Neural cell (in vitro differentiated cells): ENCODE measurements at regions not wholly inside any gene's neighbourhood (a gene's known extent, or its start where the extent isn't known, plus 50 kb on each side); places are given as distances from the start of the nearest gene placed in this dataset.

ENCODE experiments used
- H2AFZ ChIP-seq: fragments of 200-600, 300-800 bp; sonication (generic), shearing (Covaris generic); 2 replicates; pipeline ENCODE4 v1.6.0; 2014; ENCODE audit warnings: low read depth, mild to moderate bottlenecking, antibody characterized with exemption, low read length, moderate library complexity
- H3F3A ChIP-seq: fragments of 200-600 bp; shearing (Covaris generic); 2 replicates; pipeline ENCODE4 v1.6.1; 2016; ENCODE audit warnings: mild to moderate bottlenecking, moderate library complexity, mixed read lengths, antibody characterized with exemption, low read length; ENCODE audit not compliant: insufficient read depth, poor library complexity, severe bottlenecking
- H3K27ac ChIP-seq: fragments of 200-600, 300-800 bp; sonication (generic), shearing (Covaris generic); 2 replicates; pipeline ENCODE4 v1.5.1; 2014; ENCODE audit warnings: mild to moderate bottlenecking, low read length, moderate library complexity
- H3K27me3 ChIP-seq: fragments of 300-800, 200-600 bp; sonication (generic), shearing (Covaris generic); 2 replicates; pipeline ENCODE4 v1.6.0; 2014; ENCODE audit warnings: mild to moderate bottlenecking, low read depth, low read length, moderate library complexity; ENCODE audit not compliant: insufficient read depth
- H3K36me3 ChIP-seq: fragments of 300-800, 200-600 bp; sonication (generic), shearing (Covaris generic); 2 replicates; pipeline ENCODE4 v1.5.1; 2014; ENCODE audit warnings: mild to moderate bottlenecking, antibody characterized with exemption, low read length, moderate library complexity; ENCODE audit not compliant: insufficient read depth
- H3K4me2 ChIP-seq: fragments of 300-800, 200-600 bp; sonication (generic), shearing (Covaris generic); 2 replicates; pipeline ENCODE4 v1.6.0; 2014; ENCODE audit warnings: mild to moderate bottlenecking, low read length
- H3K4me3 ChIP-seq: fragments of 300-800, 200-600 bp; sonication (generic), shearing (Covaris generic); 2 replicates; pipeline ENCODE4 v1.5.1; 2014; ENCODE audit warnings: mild to moderate bottlenecking, low read length, moderate library complexity
- H3K79me2 ChIP-seq: fragments of 200-600 bp; shearing (Covaris generic); replicated peaks from 2 replicates; pipeline ENCODE4 v1.6.0; 2014; ENCODE audit warnings: mild to moderate bottlenecking, low read length, moderate library complexity; ENCODE audit not compliant: insufficient read depth
- H3K9ac ChIP-seq: fragments of 300-800, 200-600 bp; sonication (generic), shearing (Covaris generic); 2 replicates; pipeline ENCODE4 v1.6.1; 2016; ENCODE audit warnings: mild to moderate bottlenecking, low read length, mixed read lengths
- H3K9me2 ChIP-seq: fragments of 200-600 bp; shearing (Covaris generic); 2 replicates; pipeline ENCODE4 v1.6.1; 2016; ENCODE audit warnings: mild to moderate bottlenecking, low read length, mixed read lengths; ENCODE audit not compliant: insufficient read depth
- H3K9me3 ChIP-seq: fragments of 200-600, 300-800 bp; sonication (generic), shearing (Covaris generic); 2 replicates; pipeline ENCODE4 v1.6.1; 2016; ENCODE audit warnings: mild to moderate bottlenecking, mixed run types, low read length, moderate library complexity, mixed read lengths
- H4K20me1 ChIP-seq: fragments of 200-600 bp; shearing (Covaris generic); 2 replicates; pipeline ENCODE4 v1.6.1; 2016; ENCODE audit warnings: mild to moderate bottlenecking, mixed run types; ENCODE audit not compliant: insufficient read depth
- CTCF ChIP-seq: fragments of 450-650 bp; IDR thresholded peaks from 2 replicates; pipeline ENCODE4 v1.5.1; 2014; ENCODE audit warnings: antibody characterized with exemption, mild to moderate bottlenecking, moderate library complexity; ENCODE audit not compliant: poor library complexity, severe bottlenecking
- EP300 ChIP-seq: fragments of 450-650 bp; conservative IDR thresholded peaks from 2 replicates; pipeline ENCODE4 v1.6.1; 2014; ENCODE audit warnings: antibody characterized with exemption, mild to moderate bottlenecking, moderate library complexity; ENCODE audit not compliant: poor library complexity, severe bottlenecking
- EZH2 ChIP-seq: fragments of 200-600, 300-800 bp; shearing (Covaris generic), sonication (generic); IDR thresholded peaks from 2 replicates; pipeline ENCODE4 v1.6.1; 2014; ENCODE audit warnings: antibody characterized with exemption, low read length, borderline replicate concordance, mild to moderate bottlenecking; ENCODE audit not compliant: insufficient read depth, poor library complexity, severe bottlenecking
- MXI1 ChIP-seq: fragments of 450-650 bp; conservative IDR thresholded peaks from 2 replicates; pipeline ENCODE4 v1.6.1; 2014; ENCODE audit warnings: antibody characterized with exemption, mild to moderate bottlenecking; ENCODE audit not compliant: poor library complexity, severe bottlenecking
- POLR2AphosphoS5 ChIP-seq: IDR thresholded peaks from 2 replicates; pipeline ENCODE4 v1.6.1; 2012
- RAD21 ChIP-seq: fragments of 450-650 bp; conservative IDR thresholded peaks from 2 replicates; pipeline ENCODE4 v1.6.1; 2014; ENCODE audit warnings: antibody characterized with exemption, mild to moderate bottlenecking, moderate library complexity
- REST ChIP-seq: IDR thresholded peaks from 2 replicates; pipeline ENCODE4 v1.6.1; 2012; ENCODE audit warnings: borderline replicate concordance
- SMC3 ChIP-seq: fragments of 450-650 bp; conservative IDR thresholded peaks from 2 replicates; pipeline ENCODE4 v1.6.1; 2014; ENCODE audit warnings: antibody characterized with exemption, mild to moderate bottlenecking, moderate library complexity; ENCODE audit not compliant: poor library complexity
- TAF1 ChIP-seq: IDR thresholded peaks from 2 replicates; pipeline ENCODE4 v1.6.1; 2012; ENCODE audit warnings: low read depth

GRCh38 chr10:118151461-118151860 is 104.7 kb upstream of the RAB11FIP2 start:
- Histone ChIP-seq H4K20me1 (no peaks in the 10 kb centered on the region), H3K27me3 (no peaks in the 10 kb centered on the region), H3K4me3 (no peak overlapping the region), H3K9ac (no peak overlapping the region), H3K27ac (no peak overlapping the region), H3K36me3 (no peaks in the 10 kb centered on the region), H3K9me3 (peaks cover 2% of the 10 kb centered on the region), H3K9me2 (no peaks in the 10 kb centered on the region), H3K4me2 (no peak overlapping the region), H2AFZ (no peak overlapping the region), H3K79me2 (no peaks in the 10 kb centered on the region), H3F3A (no peaks in the 10 kb centered on the region)
- TF ChIP-seq CTCF = no peak
- no peak for TF ChIP-seq POLR2AphosphoS5
- no peak for TF ChIP-seq RAD21
- no peak for TF ChIP-seq TAF1
- TF ChIP-seq REST = no peak
- TF ChIP-seq EP300 = no peak
- no peak for TF ChIP-seq SMC3
- TF ChIP-seq MXI1 = no peak
- no peak for TF ChIP-seq EZH2

- Histone ChIP-seq H3K4me2 (no peak overlapping the region), H2AFZ (no peak overlapping the region), H3K9ac (no peak overlapping the region), H3K4me3 (no peak overlapping the region), H4K20me1 (no peaks in the 10 kb centered on the region), H3K27me3 (no peaks in the 10 kb centered on the region), H3K27ac (no peak overlapping the region), H3F3A (no peaks in the 10 kb centered on the region), H3K9me2 (no peaks in the 10 kb centered on the region), H3K36me3 (no peaks in the 10 kb centered on the region), H3K9me3 (peaks cover 2% of the 10 kb centered on the region), H3K79me2 (no peaks in the 10 kb centered on the region)
- TF ChIP-seq RAD21 (no peak), SMC3 (no peak), TAF1 (no peak), POLR2AphosphoS5 (no peak), EZH2 (no peak), MXI1 (no peak), EP300 (no peak), REST (no peak), CTCF (no peak)
These were observed 101.5 kb upstream of the RAB11FIP2 start for GRCh38 chr10:118148247-118148646.
